ENCODE measurements at regions not wholly inside any gene's neighbourhood (a gene's known extent, or its start where the extent isn't known, plus 50 kb on each side); places are given as distances from the start of the nearest gene placed in this dataset.

GRCh38 chr11:97745515-97746050 lies 1275.2 kb upstream of the CNTN5 start:
- no peaks in the 10 kb centered on the region for H3K36me3 ChIP-seq (ENCODE audit: control insufficient read depth in 2 of 2, extremely low read depth in 1 of 2, insufficient read depth in 2 of 2, low read length in 2 of 2)
- H3K27me3 ChIP-seq (ENCODE audit: control insufficient read depth, extremely low read depth, insufficient read depth, low read length) = no peaks in the 10 kb centered on the region
- H3K4me2 ChIP-seq (ENCODE audit: control insufficient read depth, extremely low read depth, insufficient read depth, low read depth, low read length) = no peak overlapping the region
- no peaks in the 10 kb centered on the region for H3K4me1 ChIP-seq (ENCODE audit: control insufficient read depth, extremely low read depth, insufficient read depth, low read length)
- FAIRE-seq (no peak), DNase-seq (ENCODE audit: low read depth, low spot score) (no peak)
- H4K20me1 ChIP-seq (ENCODE audit: control insufficient read depth, extremely low read depth, insufficient read depth, low read length) = no peaks in the 10 kb centered on the region
- H3K27ac ChIP-seq (ENCODE audit: control insufficient read depth, insufficient read depth, low read length) = no peak overlapping the region
- H2AFZ ChIP-seq (ENCODE audit: control insufficient read depth, low read length) = no peak overlapping the region
- dilution Hi-C loops (cut with MboI; ENCODE audit: extremely low pct_ligation_motif_present, low sequenced_read_pairs) = no loop called here
- no peaks in the 10 kb centered on the region for H3K9me1 ChIP-seq (ENCODE audit: control insufficient read depth, extremely low read depth, insufficient read depth, low read length)
- H3K4me3 ChIP-seq (ENCODE audit: control insufficient read depth in 2 of 3, extremely low read depth in 1 of 3, insufficient read depth in 2 of 3, low read depth in 1 of 3, low read length in 3 of 3) = no peak overlapping the region
- no peaks in the 10 kb centered on the region for H3K9me3 ChIP-seq (ENCODE audit: control insufficient read depth, low read depth, low read length)
- H3K9ac ChIP-seq (ENCODE audit: control insufficient read depth, extremely low read depth, insufficient read depth, low read length) = no peak overlapping the region
- TF ChIP-seq CTCF (optimal IDR thresholded peaks at IDR 0.05 in 1 of 3, IDR thresholded peaks at IDR 0.05 in 1 of 3, conservative IDR thresholded peaks at IDR 0.05 in 1 of 3; ENCODE audit: extremely low read depth in 1 of 3, insufficient read depth in 2 of 3, low read length in 3 of 3) = no peak
- no peak for TF ChIP-seq EZH2 (IDR thresholded peaks at IDR 0.05; ENCODE audit: low read length)
- no peaks in the 10 kb centered on the region for H3K79me2 ChIP-seq (ENCODE audit: control insufficient read depth, insufficient read depth, low read length)

GRCh38 chr11:97746818-97747217 lies 1273.9 kb upstream of the CNTN5 start:
- H2AFZ ChIP-seq (ENCODE audit: control insufficient read depth, low read length) = no peak overlapping the region
- dilution Hi-C loops (cut with MboI; ENCODE audit: extremely low pct_ligation_motif_present, low sequenced_read_pairs) = no loop called here

More at GRCh38 chr11:97746818-97747217, 1273.9 kb upstream of the CNTN5 start:
- no peak overlapping the region for H3K4me2 ChIP-seq (ENCODE audit: control insufficient read depth, extremely low read depth, insufficient read depth, low read depth, low read length)
- H3K4me3 ChIP-seq (ENCODE audit: control insufficient read depth in 2 of 3, extremely low read depth in 1 of 3, insufficient read depth in 2 of 3, low read depth in 1 of 3, low read length in 3 of 3) = no peak overlapping the region
- H3K27me3 ChIP-seq (ENCODE audit: control insufficient read depth, extremely low read depth, insufficient read depth, low read length) = no peaks in the 10 kb centered on the region
- no peaks in the 10 kb centered on the region for H3K9me3 ChIP-seq (ENCODE audit: control insufficient read depth, low read depth, low read length)
- no peaks in the 10 kb centered on the region for H3K79me2 ChIP-seq (ENCODE audit: control insufficient read depth, insufficient read depth, low read length)
- H3K9me1 ChIP-seq (ENCODE audit: control insufficient read depth, extremely low read depth, insufficient read depth, low read length) = no peaks in the 10 kb centered on the region
- no peaks in the 10 kb centered on the region for H4K20me1 ChIP-seq (ENCODE audit: control insufficient read depth, extremely low read depth, insufficient read depth, low read length)
- DNase-seq (ENCODE audit: low read depth, low spot score) (no peak), FAIRE-seq (no peak)
- H3K36me3 ChIP-seq (ENCODE audit: control insufficient read depth in 2 of 2, extremely low read depth in 1 of 2, insufficient read depth in 2 of 2, low read length in 2 of 2) = no peaks in the 10 kb centered on the region
- TF ChIP-seq EZH2 (IDR thresholded peaks at IDR 0.05; ENCODE audit: low read length) (no peak), CTCF (optimal IDR thresholded peaks at IDR 0.05 in 1 of 3, IDR thresholded peaks at IDR 0.05 in 1 of 3, conservative IDR thresholded peaks at IDR 0.05 in 1 of 3; ENCODE audit: extremely low read depth in 1 of 3, insufficient read depth in 2 of 3, low read length in 3 of 3) (no peak)
- H3K4me1 ChIP-seq (ENCODE audit: control insufficient read depth, extremely low read depth, insufficient read depth, low read length) = no peaks in the 10 kb centered on the region
- no peak overlapping the region for H3K27ac ChIP-seq (ENCODE audit: control insufficient read depth, insufficient read depth, low read length)
- H3K9ac ChIP-seq (ENCODE audit: control insufficient read depth, extremely low read depth, insufficient read depth, low read length) = no peak overlapping the region
